Naive thymus-derived CD8-positive, alpha-beta T cell (primary cell): ENCODE measurements at regions not wholly inside any gene's neighbourhood (a gene's known extent, or its start where the extent isn't known, plus 50 kb on each side); places are given as distances from the start of the nearest gene placed in this dataset.

Source experiments
- ATAC-seq, 2 donors: fragments of 150-1000 bp; cut with Tn5 transposase in 1 of 2; sonication (Bioruptor Pico), chemical (Tn5 transposase) in 1 of 2; 1 replicate in 1 of 2; 2 replicates in 1 of 2; pipeline ENCODE4 v1.10.0; 2021; ENCODE audit warnings: mild to moderate bottlenecking in 2 of 2, moderate library complexity in 2 of 2
- POLR2A ChIA-PET: fragments of 350-600 bp; sonication (Branson Sonifier 250); formaldehyde crosslinking; loops from one replicate; lab custom pipeline; 2021; ENCODE audit warnings: antibody characterized with exemption; lab: Charles Lee
- DNase-seq, 10 donors: peaks; one replicate each; pipeline versions ENCODE4 v3.0.0 to v3.0.0-alpha.2; 2020 to 2022
- H3K27ac Mint-ChIP-seq, 10 donors: one replicate each; pipeline ENCODE4 v1.8.0; 2020 to 2022; ENCODE audit warnings: mild to moderate bottlenecking in 10 of 10, mixed read lengths in 10 of 10, moderate library complexity in 4 of 10, inconsistent platforms in 1 of 10
- H3K27me3 Mint-ChIP-seq, 5 donors: one replicate each; pipeline ENCODE4 v1.8.0; 2021 to 2022; ENCODE audit warnings: mixed read lengths in 5 of 5
- H3K36me3 Mint-ChIP-seq, 3 donors: one replicate each; pipeline ENCODE4 v1.8.0; 2020 to 2022; ENCODE audit warnings: mixed read lengths in 3 of 3, mild to moderate bottlenecking in 2 of 3, inconsistent platforms in 1 of 3
- H3K4me1 Mint-ChIP-seq, 4 donors: one replicate each; pipeline ENCODE4 v1.8.0; 2021 to 2022; ENCODE audit warnings: mixed read lengths in 4 of 4
- H3K4me3 Mint-ChIP-seq, 10 donors: one replicate each; pipeline ENCODE4 v1.8.0; 2020 to 2022; ENCODE audit warnings: mild to moderate bottlenecking in 10 of 10, mixed read lengths in 10 of 10, moderate library complexity in 6 of 10, inconsistent platforms in 1 of 10
- H3K9me3 Mint-ChIP-seq, 9 donors: one replicate each; pipeline ENCODE4 v1.8.0; 2020 to 2022; ENCODE audit warnings: mixed read lengths in 9 of 9, mild to moderate bottlenecking in 3 of 9, inconsistent platforms in 1 of 9, moderate library complexity in 1 of 9

DNA sequence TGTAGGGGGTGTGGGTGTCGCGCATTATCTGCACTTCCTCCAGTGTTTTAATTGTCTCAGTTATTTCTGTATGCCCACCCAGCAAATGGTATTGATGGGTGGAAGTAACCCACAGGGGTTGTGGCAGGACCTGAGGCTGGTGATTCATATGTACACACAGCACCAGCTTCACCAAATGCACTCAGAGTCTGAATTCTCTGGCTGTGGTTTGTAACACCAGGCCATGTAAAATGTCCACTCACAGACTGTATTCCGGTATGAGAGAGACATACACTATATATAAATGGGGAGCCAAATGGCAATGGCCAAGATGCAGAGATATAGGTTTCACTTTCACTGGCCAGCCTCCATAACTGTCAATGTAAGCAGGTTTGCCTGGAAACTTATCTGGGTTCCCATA is 76.3 kb upstream of the FBXL4 start:
- Mint-ChIP-seq H3K4me1 (no peaks in the 10 kb centered on the region), H3K36me3 (peaks cover 2 to 13% (median 2%) of the 10 kb centered on the region in 3 donors), H3K4me3 (no peak overlapping the region), H3K27ac (no peak overlapping the region), H3K9me3 (peaks cover 9 to 34% (median 24%) of the 10 kb centered on the region in 9 donors), H3K27me3 (peaks cover 0 to 14% (median 0%) of the 10 kb centered on the region in 5 donors)
- DNase-seq (no peak), ATAC-seq (no peak)
- POLR2A ChIA-PET: no interaction called here

GRCh38 chr6:99022039-99022609 is 74.4 kb upstream of the FBXL4 start:
- POLR2A ChIA-PET: no interaction called here
- ATAC-seq: no peak
- peaks cover 2 to 13% (median 2%) of the 10 kb centered on the region in 3 donors for H3K36me3 Mint-ChIP-seq
- no peak overlapping the region for H3K4me3 Mint-ChIP-seq
- H3K4me1 Mint-ChIP-seq: no peaks in the 10 kb centered on the region
- DNase-seq: no peak
- peaks cover 8 to 26% (median 19%) of the 10 kb centered on the region in 9 donors for H3K9me3 Mint-ChIP-seq
- no peak overlapping the region for H3K27ac Mint-ChIP-seq
- H3K27me3 Mint-ChIP-seq: peaks cover 0 to 12% (median 0%) of the 10 kb centered on the region in 5 donors

DNA sequence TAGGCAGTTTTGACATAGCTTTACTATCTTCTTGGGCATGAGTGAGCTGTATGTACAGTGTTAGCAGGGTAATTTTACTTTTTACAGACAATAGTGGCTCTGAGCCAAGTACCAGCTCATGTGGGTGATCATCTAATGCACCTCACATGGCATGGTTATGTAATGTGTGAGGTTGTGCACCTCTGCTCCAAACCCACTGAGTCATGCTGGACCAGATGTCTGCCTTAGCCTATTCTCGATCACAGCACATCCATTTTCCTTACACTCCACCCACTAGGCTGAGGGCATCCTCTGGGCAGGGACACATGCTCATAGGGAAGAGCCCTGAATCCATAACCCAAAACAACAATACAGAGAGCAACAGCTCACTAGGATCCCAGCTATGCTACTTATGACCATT is 71.6 kb upstream of the FBXL4 start:
- H3K4me1 Mint-ChIP-seq: no peaks in the 10 kb centered on the region
- no peak overlapping the region for H3K4me3 Mint-ChIP-seq
- no peak for DNase-seq
- no peak for ATAC-seq
- no peak overlapping the region for H3K27ac Mint-ChIP-seq
- H3K9me3 Mint-ChIP-seq: peaks cover 0 to 2% (median 0%) of the 10 kb centered on the region in 9 donors
- H3K27me3 Mint-ChIP-seq: peaks cover 0 to 8% (median 0%) of the 10 kb centered on the region in 5 donors
- no peaks in the 10 kb centered on the region for H3K36me3 Mint-ChIP-seq
- POLR2A ChIA-PET: no interaction called here

DNA sequence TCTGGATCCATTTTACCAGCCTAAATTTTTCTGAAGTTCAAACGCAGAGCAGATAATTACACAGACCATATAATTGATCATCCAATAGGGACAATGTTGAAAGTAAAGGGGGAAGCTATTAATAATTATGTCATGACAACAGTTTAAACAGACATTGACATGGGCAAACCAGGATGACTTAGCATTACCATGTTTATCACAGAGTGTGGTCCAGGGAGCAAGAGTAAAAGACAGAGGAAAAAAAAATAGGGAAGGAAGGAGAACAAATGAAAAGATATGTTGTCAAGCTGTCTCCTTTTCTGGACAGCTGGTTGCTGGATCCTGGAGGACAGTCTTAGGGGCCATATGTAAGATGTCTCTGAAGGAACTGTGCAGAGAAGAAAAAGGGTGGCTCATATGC is 69.4 kb upstream of the FBXL4 start:
- Mint-ChIP-seq H3K9me3 (peaks cover 0 to 2% (median 0%) of the 10 kb centered on the region in 9 donors), H3K4me3 (no peak overlapping the region), H3K36me3 (no peaks in the 10 kb centered on the region), H3K27me3 (peaks cover 0 to 8% (median 0%) of the 10 kb centered on the region in 5 donors), H3K27ac (no peak overlapping the region), H3K4me1 (no peaks in the 10 kb centered on the region)
- POLR2A ChIA-PET: no interaction called here
- DNase-seq (no peak), ATAC-seq (no peak)

- Mint-ChIP-seq H3K9me3 (no peaks in the 10 kb centered on the region), H3K36me3 (no peaks in the 10 kb centered on the region), H3K27ac (no peak overlapping the region), H3K4me3 (no peak overlapping the region), H3K27me3 (peaks cover 0 to 8% (median 0%) of the 10 kb centered on the region in 5 donors), H3K4me1 (no peaks in the 10 kb centered on the region)
- POLR2A ChIA-PET: no interaction called here
- DNase-seq (no peak), ATAC-seq (no peak)
Observed at GRCh38 chr6:99016355-99016754, 68.6 kb upstream of the FBXL4 start.

- DNase-seq (no peak), ATAC-seq (no peak)
- Mint-ChIP-seq H3K4me1 (no peaks in the 10 kb centered on the region), H3K27me3 (peaks cover 4 to 19% (median 8%) of the 10 kb centered on the region in 5 donors), H3K36me3 (no peaks in the 10 kb centered on the region), H3K27ac (no peak overlapping the region), H3K4me3 (no peak overlapping the region), H3K9me3 (no peaks in the 10 kb centered on the region)
- POLR2A ChIA-PET: no interaction called here
Observed at GRCh38 chr6:99014061-99014460, 66.3 kb upstream of the FBXL4 start.

- no peak overlapping the region for H3K4me3 Mint-ChIP-seq
- POLR2A ChIA-PET: no interaction called here
- H3K27me3 Mint-ChIP-seq: peaks cover 4 to 19% (median 8%) of the 10 kb centered on the region in 5 donors
- H3K36me3 Mint-ChIP-seq: no peaks in the 10 kb centered on the region
- no peaks in the 10 kb centered on the region for H3K4me1 Mint-ChIP-seq
- H3K9me3 Mint-ChIP-seq: no peaks in the 10 kb centered on the region
- no peak for ATAC-seq
- DNase-seq: no peak
- H3K27ac Mint-ChIP-seq: no peak overlapping the region
Observed at GRCh38 chr6:99013661-99014060, 65.9 kb upstream of the FBXL4 start.

DNA sequence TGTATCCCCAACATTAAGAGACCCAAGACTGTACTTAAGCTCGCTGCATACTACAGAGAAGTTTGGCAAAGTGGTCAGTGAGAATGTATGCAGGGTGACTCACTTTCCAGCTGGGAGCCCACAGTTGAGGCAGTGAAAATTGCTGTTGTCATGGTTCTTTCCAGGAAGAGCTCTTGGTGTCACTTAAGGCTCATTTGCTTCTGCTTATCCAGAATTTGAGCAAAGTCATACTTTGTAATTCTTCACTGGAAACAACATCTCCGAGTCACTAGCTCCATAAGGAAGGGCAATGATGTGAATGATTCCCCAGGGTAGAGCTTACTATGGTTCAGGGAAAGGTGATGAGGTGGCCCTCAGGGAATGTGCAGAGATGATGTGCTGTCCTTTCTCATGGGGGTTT is 65.4 kb upstream of the FBXL4 start:
- no peaks in the 10 kb centered on the region for H3K4me1 Mint-ChIP-seq
- DNase-seq: no peak

DNA sequence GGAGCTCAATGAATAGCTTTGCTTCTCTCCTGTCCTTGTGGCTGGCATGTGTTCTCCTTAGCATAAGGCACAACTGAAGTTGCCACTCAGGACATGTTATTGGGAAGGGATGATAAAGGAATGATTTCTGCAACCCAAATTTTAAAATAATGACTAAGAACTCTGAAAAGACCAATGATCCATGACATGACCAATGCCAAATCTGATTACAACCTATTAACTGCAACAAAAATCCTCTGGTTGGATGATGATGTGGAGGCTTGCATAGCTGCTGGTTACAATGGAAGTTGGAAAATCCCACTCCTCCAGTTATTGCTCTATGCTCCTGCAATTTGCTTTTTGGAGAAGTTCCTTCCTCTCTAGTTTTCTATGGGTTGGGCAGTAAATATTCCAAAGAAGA is 63.4 kb upstream of the FBXL4 start:
- Mint-ChIP-seq H3K9me3 (no peaks in the 10 kb centered on the region), H3K4me3 (no peak overlapping the region), H3K36me3 (no peaks in the 10 kb centered on the region), H3K27me3 (peaks cover 0 to 19% (median 13%) of the 10 kb centered on the region in 5 donors), H3K4me1 (no peaks in the 10 kb centered on the region), H3K27ac (no peak overlapping the region)
- ATAC-seq (no peak), DNase-seq (no peak)
- POLR2A ChIA-PET: no interaction called here

More for the DNA sequence above, 65.4 kb upstream of the FBXL4 start:
- H3K27me3 Mint-ChIP-seq: peaks cover 4 to 19% (median 8%) of the 10 kb centered on the region in 5 donors
- POLR2A ChIA-PET: no interaction called here
- no peaks in the 10 kb centered on the region for H3K36me3 Mint-ChIP-seq
- no peak overlapping the region for H3K4me3 Mint-ChIP-seq
- H3K27ac Mint-ChIP-seq: no peak overlapping the region
- H3K9me3 Mint-ChIP-seq: no peaks in the 10 kb centered on the region
- ATAC-seq: no peak

- Mint-ChIP-seq H3K4me1 (no peaks in the 10 kb centered on the region), H3K9me3 (peaks cover 0 to 1% (median 0%) of the 10 kb centered on the region in 9 donors), H3K27me3 (peaks cover 3 to 19% (median 6%) of the 10 kb centered on the region in 5 donors), H3K27ac (no peak overlapping the region), H3K36me3 (no peaks in the 10 kb centered on the region), H3K4me3 (no peak overlapping the region)
- DNase-seq (no peak), ATAC-seq (no peak)
- POLR2A ChIA-PET: no interaction called here
Observed at GRCh38 chr6:99002831-99003230, 55.1 kb upstream of the FBXL4 start.

DNA sequence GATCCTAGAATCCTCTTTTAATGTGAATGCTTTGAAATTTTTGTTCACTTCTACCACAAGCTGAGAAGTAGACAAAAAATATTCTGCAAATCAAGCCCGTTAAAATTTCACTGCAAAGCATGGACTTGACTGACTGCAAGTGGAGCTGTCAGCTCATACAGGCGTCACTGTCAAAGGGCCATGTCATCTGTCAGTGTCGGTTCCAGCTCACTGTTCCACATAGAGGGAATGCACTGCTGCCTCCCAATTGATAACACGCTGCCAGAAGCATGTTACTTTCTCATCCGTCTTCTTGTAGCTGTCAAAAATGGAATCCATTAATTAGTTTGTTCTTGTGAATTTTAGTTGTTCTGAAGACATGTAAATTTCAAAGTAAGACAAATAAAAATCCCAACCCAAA is 50.4 kb upstream of the FBXL4 start:
- Mint-ChIP-seq H3K4me1 (no peaks in the 10 kb centered on the region), H3K9me3 (peaks cover 0 to 2% (median 0%) of the 10 kb centered on the region in 9 donors), H3K36me3 (no peaks in the 10 kb centered on the region), H3K27me3 (peaks cover 10 to 39% (median 15%) of the 10 kb centered on the region in 5 donors), H3K4me3 (no peak overlapping the region), H3K27ac (no peak overlapping the region)
- ATAC-seq (no peak), DNase-seq (no peak)
- POLR2A ChIA-PET: no interaction called here
